GM18868 (cell line): ENCODE measurements at regions not wholly inside any gene's neighbourhood (a gene's known extent, or its start where the extent isn't known, plus 50 kb on each side); places are given as distances from the start of the nearest gene placed in this dataset.
A peak's percentile ranks its signal among the peaks of the same experiment; 100 is the strongest.

Experiments used
- ATAC-seq: cut with Tn5 transposase; IDR thresholded peaks from one replicate; pipeline ENCODE4 v1.9.1; 2021; ENCODE audit warnings: mild to moderate bottlenecking, moderate library complexity; ENCODE audit not compliant: unreplicated experiment

GRCh38 chr5:74357827-74358226 is 282.7 kb downstream of the ENC1 start:
- ATAC-seq: no peak

- ATAC-seq: no peak
Observed at GRCh38 chr5:74356009-74356695, 284.4 kb downstream of the ENC1 start.

- no peak for ATAC-seq
Observed at GRCh38 chr5:74355041-74355824, 285.3 kb downstream of the ENC1 start.

- no peak for ATAC-seq
Observed at GRCh38 chr5:74352256-74352655, 288.3 kb downstream of the ENC1 start.

- ATAC-seq: no peak
Observed at GRCh38 chr5:74342948-74343682, 297.4 kb downstream of the ENC1 start.

GRCh38 chr5:74342182-74342581 is 298.3 kb downstream of the ENC1 start:
- ATAC-seq: no peak

GRCh38 chr5:74341221-74341620 is 299.3 kb downstream of the ENC1 start:
- no peak for ATAC-seq

GRCh38 chr5:74340476-74340875 is 300.1 kb downstream of the ENC1 start:
- no peak for ATAC-seq

GRCh38 chr5:74337984-74338310 is 302.6 kb downstream of the ENC1 start:
- no peak for ATAC-seq

GRCh38 chr5:74337254-74337983 is 303.1 kb downstream of the ENC1 start:
- ATAC-seq: no peak

GRCh38 chr5:74336297-74336696 is 304.2 kb downstream of the ENC1 start:
- ATAC-seq: no peak

- no peak for ATAC-seq
Observed at GRCh38 chr5:74334762-74335384, 305.7 kb downstream of the ENC1 start.

- ATAC-seq: no peak
Observed at GRCh38 chr5:74334062-74334761, 306.3 kb downstream of the ENC1 start.

GRCh38 chr5:74333430-74333829 is 307.1 kb downstream of the ENC1 start:
- no peak for ATAC-seq

GRCh38 chr5:74332682-74333081 is 307.8 kb downstream of the ENC1 start:
- no peak for ATAC-seq

GRCh38 chr5:74332006-74332405 is 308.5 kb downstream of the ENC1 start:
- no peak for ATAC-seq

GRCh38 chr5:74328221-74328630 is 312.3 kb downstream of the ENC1 start:
- no peak for ATAC-seq

GRCh38 chr5:74327339-74327685 is 313.2 kb downstream of the ENC1 start:
- ATAC-seq: no peak

GRCh38 chr5:74326571-74327338 is 313.8 kb downstream of the ENC1 start:
- ATAC-seq: peak; percentile 94

GRCh38 chr5:74325866-74326265 is 314.7 kb downstream of the ENC1 start:
- no peak for ATAC-seq
